GM12878 (cell line): ENCODE measurements at regions not wholly inside any gene's neighbourhood (a gene's known extent, or its start where the extent isn't known, plus 50 kb on each side); places are given as distances from the start of the nearest gene placed in this dataset.

Source experiments
- ATAC-seq: fragments of 200-7000 bp; cut with Tn5 transposase; 3 replicates; pipeline ENCODE4 v1.9.1; 2020; ENCODE audit warnings: mild to moderate bottlenecking, moderate library complexity
- BruUV-seq: library from RNA; stranded (reverse); fragments of 400-500 nt; replicated peaks from 2 replicates; lab custom pipeline; 2021; lab: Mats Ljungman, UMichigan
- CTCF ChIA-PET: fragments of 300-600 bp; sonication (Branson Sonifier 250); formaldehyde crosslinking; extraction: SDS; loops from one replicate; lab custom pipeline; 2021; ENCODE audit warnings: inconsistent platforms; lab: Yijun Ruan, JAX
- POLR2A ChIA-PET: fragments of 350-600 bp; formaldehyde crosslinking; extraction: SDS; loops from one replicate; lab custom pipeline; 2021; ENCODE audit warnings: inconsistent platforms; lab: Charles Lee
- RAD21 ChIA-PET: fragments of 300-600 bp; sonication (Branson Sonifier 250); formaldehyde crosslinking; loops from one replicate; lab custom pipeline; 2023; ENCODE audit warnings: antibody characterized with exemption; ENCODE audit not compliant: unreplicated experiment; lab: Charles Lee
- SMC1A ChIA-PET: fragments of 300-600 bp; sonication (Branson Sonifier 250); formaldehyde crosslinking; loops from one replicate; lab custom pipeline; 2023; ENCODE audit not compliant: unreplicated experiment, uncharacterized antibody; lab: Charles Lee
- DNase-seq: peaks from one replicate; pipeline ENCODE4 v3.0.0-alpha.2; 2011; ENCODE audit warnings: low read depth, low spot score
- FAIRE-seq: peaks from 3 replicates; lab custom pipeline; 2011; peaks lifted over from hg19 to GRCh38; lab: Jason Lieb, UNC
- H2AFZ ChIP-seq: 2 replicates; pipeline ENCODE4 v1.6.0; 2011; ENCODE audit warnings: low read depth, low read length, control low read depth; ENCODE audit not compliant: control insufficient read depth
- H3K27ac ChIP-seq: 2 replicates; pipeline ENCODE4 v1.5.1; 2011; ENCODE audit warnings: control low read depth; ENCODE audit not compliant: control insufficient read depth, insufficient read depth
- H3K27me3 ChIP-seq, 2 experiments: replicated peaks in 1 of 2; 2 replicates each; pipeline versions ENCODE4 v1.6.0 to v1.6.1; 2011; ENCODE audit warnings: low read length in 1 of 2; ENCODE audit not compliant: control insufficient read depth in 2 of 2, insufficient read depth in 2 of 2
- H3K36me3 ChIP-seq, 2 experiments: 2 replicates each; pipeline ENCODE4 v1.5.1; 2011; ENCODE audit warnings: low read length in 1 of 2; ENCODE audit not compliant: control insufficient read depth in 2 of 2, insufficient read depth in 2 of 2
- H3K4me1 ChIP-seq: 2 replicates; pipeline ENCODE4 v1.6.1; 2011; ENCODE audit warnings: mild to moderate bottlenecking, low read length, moderate library complexity, mixed read lengths; ENCODE audit not compliant: control insufficient read depth, insufficient read depth
- H3K4me2 ChIP-seq: 2 replicates; pipeline ENCODE4 v1.6.0; 2011; ENCODE audit warnings: control low read depth; ENCODE audit not compliant: control insufficient read depth, insufficient read depth
- H3K4me3 ChIP-seq: fragments of 200-600 bp; sonication (generic); 2 replicates; pipeline ENCODE4 v1.5.1; 2016
- H3K79me2 ChIP-seq: 2 replicates; pipeline ENCODE4 v1.6.0; 2011; ENCODE audit warnings: low read length; ENCODE audit not compliant: control insufficient read depth, insufficient read depth
- H3K9ac ChIP-seq: 2 replicates; pipeline ENCODE4 v1.8.0; 2011; ENCODE audit warnings: low read length, control low read depth, mixed read lengths; ENCODE audit not compliant: control insufficient read depth, insufficient read depth
- H3K9me3 ChIP-seq: replicated peaks from 3 replicates; pipeline ENCODE4 v1.5.1; 2011; ENCODE audit warnings: mild to moderate bottlenecking, low read length; ENCODE audit not compliant: control insufficient read depth, insufficient read depth
- H4K20me1 ChIP-seq: 2 replicates; pipeline ENCODE4 v1.6.0; 2011; ENCODE audit not compliant: control insufficient read depth, insufficient read depth
- GABPA ChIP-seq: IDR thresholded peaks from 2 replicates; pipeline ENCODE4 v1.6.1; 2014; ENCODE audit warnings: antibody characterized with exemption, low read depth, mild to moderate bottlenecking, inconsistent platforms
- NR2F1 ChIP-seq: fragments of 450-650 bp; conservative IDR thresholded peaks from 2 replicates; pipeline ENCODE4 v1.6.1; 2017; ENCODE audit warnings: mild to moderate bottlenecking
- RELA ChIP-seq: fragments of 450-650 bp; IDR thresholded peaks from 2 replicates; pipeline ENCODE4 v1.8.0; 2014; ENCODE audit warnings: borderline replicate concordance; ENCODE audit not compliant: partially characterized antibody
- SMC3 ChIP-seq: IDR thresholded peaks from 2 replicates; pipeline ENCODE4 v1.6.1; 2011; ENCODE audit warnings: low read length, improper control_type of control experiment, borderline replicate concordance
- STAT3 ChIP-seq: IDR thresholded peaks from 2 replicates; pipeline ENCODE4 v1.6.1; 2011; ENCODE audit warnings: low read depth, low read length, improper control_type of control experiment
- TBL1XR1 ChIP-seq: IDR thresholded peaks from 2 replicates; pipeline ENCODE4 v1.6.1; 2012; ENCODE audit warnings: low read depth, low read length, improper control_type of control experiment
- WRNIP1 ChIP-seq: IDR thresholded peaks from 2 replicates; pipeline ENCODE4 v1.6.1; 2011; ENCODE audit warnings: low read depth, low read length, improper control_type of control experiment, borderline replicate concordance
- WGBS: methylation state at CpG from one replicate; pipeline ENCODE4 v1.1.6; 2016; ENCODE audit warnings: low lambda C conversion rate; ENCODE audit not compliant: insufficient replicate concordance, insufficient coverage; ENCODE audit errors: missing lambda C conversion rate; 5-methylcytosine and 5-hydroxymethylcytosine counted together
- in situ Hi-C: fragments of 300-500 bp; cut with MboI; formaldehyde crosslinking; loops from 9 replicates; pipeline ENCODE4 v1.14.3; 2018; ENCODE audit warnings: mixed read lengths
- intact Hi-C: fragments of 100-400 bp; cut with micrococcal nuclease; formaldehyde crosslinking; loops from one replicate; pipeline ENCODE4 v1.14.2; 2022; ENCODE audit not compliant: unreplicated experiment
- TF ChIP-seq, protein P1 (sequence below): fragments of 450-650 bp; IDR thresholded peaks from 2 replicates; pipeline ENCODE4 v1.6.1; 2016; ENCODE audit warnings: mild to moderate bottlenecking
- TF ChIP-seq, protein P2 (sequence below): fragments of 450-650 bp; formaldehyde crosslinking; IDR thresholded peaks from 2 replicates; pipeline ENCODE4 v1.4.0; 2020; ENCODE audit warnings: mild to moderate bottlenecking, moderate library complexity
- TF ChIP-seq, protein P3 (sequence below): fragments of 450-650 bp; IDR thresholded peaks from 2 replicates; pipeline ENCODE4 v1.6.1; 2018; ENCODE audit warnings: borderline replicate concordance, mild to moderate bottlenecking; ENCODE audit not compliant: partially characterized antibody
- TF ChIP-seq, protein P4 (sequence below): IDR thresholded peaks from 2 replicates; pipeline ENCODE4 v1.6.1; 2012; ENCODE audit warnings: low read depth, low read length, improper control_type of control experiment

- TF ChIP-seq, protein P1, sequence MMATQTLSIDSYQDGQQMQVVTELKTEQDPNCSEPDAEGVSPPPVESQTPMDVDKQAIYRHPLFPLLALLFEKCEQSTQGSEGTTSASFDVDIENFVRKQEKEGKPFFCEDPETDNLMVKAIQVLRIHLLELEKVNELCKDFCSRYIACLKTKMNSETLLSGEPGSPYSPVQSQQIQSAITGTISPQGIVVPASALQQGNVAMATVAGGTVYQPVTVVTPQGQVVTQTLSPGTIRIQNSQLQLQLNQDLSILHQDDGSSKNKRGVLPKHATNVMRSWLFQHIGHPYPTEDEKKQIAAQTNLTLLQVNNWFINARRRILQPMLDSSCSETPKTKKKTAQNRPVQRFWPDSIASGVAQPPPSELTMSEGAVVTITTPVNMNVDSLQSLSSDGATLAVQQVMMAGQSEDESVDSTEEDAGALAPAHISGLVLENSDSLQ: no peak
- no peak for TF ChIP-seq TBL1XR1
Measured at GRCh38 chr2:236776206-236776605, 206.6 kb downstream of the ACKR3 start (continued).

DNA sequence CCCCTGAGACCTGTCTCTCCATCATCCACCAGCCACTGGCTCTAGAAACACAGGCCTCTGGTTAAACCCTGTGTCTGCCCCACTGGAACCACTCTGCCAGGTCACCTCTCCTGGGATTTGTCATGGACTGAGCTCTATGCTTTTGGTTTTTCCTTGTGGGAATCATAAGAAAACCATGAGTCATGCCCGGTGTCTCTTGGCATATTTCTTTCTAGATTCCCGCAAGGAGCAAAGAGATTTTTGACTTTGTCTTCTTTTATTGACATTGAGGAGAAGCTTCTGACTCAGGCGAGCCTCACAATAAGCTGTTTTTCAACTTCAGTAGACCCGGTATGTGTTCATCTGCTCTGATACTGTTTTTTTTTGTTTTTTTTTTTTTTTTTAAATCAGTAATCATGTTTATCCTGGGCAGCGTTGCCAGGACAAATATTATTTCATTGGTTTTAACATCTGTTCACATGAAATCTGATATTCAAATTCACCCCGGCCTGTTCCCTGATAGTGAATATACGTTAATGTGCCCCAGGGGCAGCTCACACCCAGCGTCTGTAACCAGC lies 207.1 kb downstream of the ACKR3 start:
- RAD21 ChIA-PET: no interaction called here
- intact Hi-C loops: no loop called here
- DNase-seq (no peak), FAIRE-seq (no peak), ATAC-seq (no peak)
- Histone ChIP-seq H4K20me1 (no peaks in the 10 kb centered on the region), H3K9ac (no peak overlapping the region), H2AFZ (no peak overlapping the region), H3K9me3 (no peaks in the 10 kb centered on the region), H3K79me2 (no peaks in the 10 kb centered on the region), H3K36me3 (no peaks in the 10 kb centered on the region), H3K27me3 (no peaks in the 10 kb centered on the region; a peak in 1 of 4 replicates), H3K4me2 (no peak overlapping the region), H3K4me1 (no peaks in the 10 kb centered on the region), H3K27ac (no peak overlapping the region), H3K4me3 (no peak overlapping the region)
- SMC1A ChIA-PET: interaction anchor here (1.2 kb wide), 1 partner anchor 203 kb away, joined by 3 read pairs; no protein-coding TSS in a partner anchor
- BruUV-seq: no TSS peak
- CTCF ChIA-PET: interaction anchor here (0.7 kb wide), 1 partner anchor 596 kb away, joined by 3 read pairs; no protein-coding TSS in a partner anchor
- WGBS: 33% methylated on average over 8 of the region's 8 CpGs
- in situ Hi-C loops: no loop called here
- POLR2A ChIA-PET: no interaction called here
- TF ChIP-seq NR2F1 (no peak), GABPA (no peak), WRNIP1 (no peak), STAT3 (no peak), RELA (no peak), SMC3 (no peak)
- TF ChIP-seq, protein P2, sequence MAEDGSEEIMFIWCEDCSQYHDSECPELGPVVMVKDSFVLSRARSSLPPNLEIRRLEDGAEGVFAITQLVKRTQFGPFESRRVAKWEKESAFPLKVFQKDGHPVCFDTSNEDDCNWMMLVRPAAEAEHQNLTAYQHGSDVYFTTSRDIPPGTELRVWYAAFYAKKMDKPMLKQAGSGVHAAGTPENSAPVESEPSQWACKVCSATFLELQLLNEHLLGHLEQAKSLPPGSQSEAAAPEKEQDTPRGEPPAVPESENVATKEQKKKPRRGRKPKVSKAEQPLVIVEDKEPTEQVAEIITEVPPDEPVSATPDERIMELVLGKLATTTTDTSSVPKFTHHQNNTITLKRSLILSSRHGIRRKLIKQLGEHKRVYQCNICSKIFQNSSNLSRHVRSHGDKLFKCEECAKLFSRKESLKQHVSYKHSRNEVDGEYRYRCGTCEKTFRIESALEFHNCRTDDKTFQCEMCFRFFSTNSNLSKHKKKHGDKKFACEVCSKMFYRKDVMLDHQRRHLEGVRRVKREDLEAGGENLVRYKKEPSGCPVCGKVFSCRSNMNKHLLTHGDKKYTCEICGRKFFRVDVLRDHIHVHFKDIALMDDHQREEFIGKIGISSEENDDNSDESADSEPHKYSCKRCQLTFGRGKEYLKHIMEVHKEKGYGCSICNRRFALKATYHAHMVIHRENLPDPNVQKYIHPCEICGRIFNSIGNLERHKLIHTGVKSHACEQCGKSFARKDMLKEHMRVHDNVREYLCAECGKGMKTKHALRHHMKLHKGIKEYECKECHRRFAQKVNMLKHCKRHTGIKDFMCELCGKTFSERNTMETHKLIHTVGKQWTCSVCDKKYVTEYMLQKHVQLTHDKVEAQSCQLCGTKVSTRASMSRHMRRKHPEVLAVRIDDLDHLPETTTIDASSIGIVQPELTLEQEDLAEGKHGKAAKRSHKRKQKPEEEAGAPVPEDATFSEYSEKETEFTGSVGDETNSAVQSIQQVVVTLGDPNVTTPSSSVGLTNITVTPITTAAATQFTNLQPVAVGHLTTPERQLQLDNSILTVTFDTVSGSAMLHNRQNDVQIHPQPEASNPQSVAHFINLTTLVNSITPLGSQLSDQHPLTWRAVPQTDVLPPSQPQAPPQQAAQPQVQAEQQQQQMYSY: no peak
- TF ChIP-seq, protein P3, sequence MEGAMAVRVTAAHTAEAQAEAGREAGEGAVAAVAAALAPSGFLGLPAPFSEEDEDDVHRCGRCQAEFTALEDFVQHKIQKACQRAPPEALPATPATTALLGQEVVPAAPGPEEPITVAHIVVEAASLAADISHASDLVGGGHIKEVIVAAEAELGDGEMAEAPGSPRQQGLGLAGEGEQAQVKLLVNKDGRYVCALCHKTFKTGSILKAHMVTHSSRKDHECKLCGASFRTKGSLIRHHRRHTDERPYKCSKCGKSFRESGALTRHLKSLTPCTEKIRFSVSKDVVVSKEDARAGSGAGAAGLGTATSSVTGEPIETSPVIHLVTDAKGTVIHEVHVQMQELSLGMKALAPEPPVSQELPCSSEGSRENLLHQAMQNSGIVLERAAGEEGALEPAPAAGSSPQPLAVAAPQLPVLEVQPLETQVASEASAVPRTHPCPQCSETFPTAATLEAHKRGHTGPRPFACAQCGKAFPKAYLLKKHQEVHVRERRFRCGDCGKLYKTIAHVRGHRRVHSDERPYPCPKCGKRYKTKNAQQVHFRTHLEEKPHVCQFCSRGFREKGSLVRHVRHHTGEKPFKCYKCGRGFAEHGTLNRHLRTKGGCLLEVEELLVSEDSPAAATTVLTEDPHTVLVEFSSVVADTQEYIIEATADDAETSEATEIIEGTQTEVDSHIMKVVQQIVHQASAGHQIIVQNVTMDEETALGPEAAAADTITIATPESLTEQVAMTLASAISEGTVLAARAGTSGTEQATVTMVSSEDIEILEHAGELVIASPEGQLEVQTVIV: no peak
- TF ChIP-seq, protein P4, sequence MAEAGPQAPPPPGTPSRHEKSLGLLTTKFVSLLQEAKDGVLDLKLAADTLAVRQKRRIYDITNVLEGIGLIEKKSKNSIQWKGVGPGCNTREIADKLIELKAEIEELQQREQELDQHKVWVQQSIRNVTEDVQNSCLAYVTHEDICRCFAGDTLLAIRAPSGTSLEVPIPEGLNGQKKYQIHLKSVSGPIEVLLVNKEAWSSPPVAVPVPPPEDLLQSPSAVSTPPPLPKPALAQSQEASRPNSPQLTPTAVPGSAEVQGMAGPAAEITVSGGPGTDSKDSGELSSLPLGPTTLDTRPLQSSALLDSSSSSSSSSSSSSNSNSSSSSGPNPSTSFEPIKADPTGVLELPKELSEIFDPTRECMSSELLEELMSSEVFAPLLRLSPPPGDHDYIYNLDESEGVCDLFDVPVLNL: no peak
